Fibroblast of lung (primary cell): ENCODE measurements at regions not wholly inside any gene's neighbourhood (a gene's known extent, or its start where the extent isn't known, plus 50 kb on each side); places are given as distances from the start of the nearest gene placed in this dataset.

Experiments used
- EZH2 ChIP-seq: IDR thresholded peaks from 2 replicates; pipeline ENCODE4 v1.5.1; 2012; ENCODE audit warnings: low read length, control low read depth, mild to moderate bottlenecking; ENCODE audit errors: missing control alignments
- TF ChIP-seq, protein P1 (sequence below), 2 donors: IDR thresholded peaks in 1 of 2; conservative IDR thresholded peaks in 1 of 2; 1 replicate in 1 of 2; 2 replicates in 1 of 2; pipeline ENCODE4 v1.5.1; 2011 to 2012; ENCODE audit warnings: low read length in 2 of 2, control low read depth in 1 of 2, inconsistent platforms in 1 of 2, low read depth in 1 of 2, mild to moderate bottlenecking in 1 of 2

DNA sequence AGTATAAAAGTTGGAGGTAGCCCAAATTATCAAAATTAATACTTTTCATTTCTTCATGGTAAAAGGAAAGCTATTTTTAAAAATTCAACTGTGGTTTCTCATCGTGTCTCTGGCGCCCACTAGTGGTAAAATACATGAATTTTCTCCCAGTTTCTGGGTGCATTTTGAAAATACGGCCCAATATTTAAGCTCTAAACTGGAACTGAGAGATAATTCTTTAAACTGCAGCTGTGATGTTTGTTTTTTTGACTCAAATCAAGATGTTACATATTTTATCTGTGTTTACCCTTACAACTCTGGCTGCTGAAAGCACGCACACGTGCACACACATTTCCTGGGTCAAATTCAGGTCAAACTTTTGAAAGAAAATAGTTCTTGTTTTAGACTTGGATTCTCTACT lies 123.9 kb upstream of the ACSL4 start:
- TF ChIP-seq, protein P1, sequence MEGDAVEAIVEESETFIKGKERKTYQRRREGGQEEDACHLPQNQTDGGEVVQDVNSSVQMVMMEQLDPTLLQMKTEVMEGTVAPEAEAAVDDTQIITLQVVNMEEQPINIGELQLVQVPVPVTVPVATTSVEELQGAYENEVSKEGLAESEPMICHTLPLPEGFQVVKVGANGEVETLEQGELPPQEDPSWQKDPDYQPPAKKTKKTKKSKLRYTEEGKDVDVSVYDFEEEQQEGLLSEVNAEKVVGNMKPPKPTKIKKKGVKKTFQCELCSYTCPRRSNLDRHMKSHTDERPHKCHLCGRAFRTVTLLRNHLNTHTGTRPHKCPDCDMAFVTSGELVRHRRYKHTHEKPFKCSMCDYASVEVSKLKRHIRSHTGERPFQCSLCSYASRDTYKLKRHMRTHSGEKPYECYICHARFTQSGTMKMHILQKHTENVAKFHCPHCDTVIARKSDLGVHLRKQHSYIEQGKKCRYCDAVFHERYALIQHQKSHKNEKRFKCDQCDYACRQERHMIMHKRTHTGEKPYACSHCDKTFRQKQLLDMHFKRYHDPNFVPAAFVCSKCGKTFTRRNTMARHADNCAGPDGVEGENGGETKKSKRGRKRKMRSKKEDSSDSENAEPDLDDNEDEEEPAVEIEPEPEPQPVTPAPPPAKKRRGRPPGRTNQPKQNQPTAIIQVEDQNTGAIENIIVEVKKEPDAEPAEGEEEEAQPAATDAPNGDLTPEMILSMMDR (conservative IDR thresholded peaks at IDR 0.05 in 1 of 2, IDR thresholded peaks at IDR 0.05 in 1 of 2; ENCODE audit: low read depth in 1 of 2, low read length in 2 of 2), result peak; percentile 54 to 57
- no peak for TF ChIP-seq EZH2
